H1 (cell line): ENCODE measurements at regions not wholly inside any gene's neighbourhood (a gene's known extent, or its start where the extent isn't known, plus 50 kb on each side); places are given as distances from the start of the nearest gene placed in this dataset.

ENCODE experiments used
- CBX5 ChIP-seq: fragments of 300-800, 300-1000 bp; sonication (generic); IDR thresholded peaks from 2 replicates; pipeline ENCODE4 v1.7.1; 2016; ENCODE audit warnings: antibody characterized with exemption, low read length, low read depth
- CHD1 ChIP-seq: IDR thresholded peaks from 2 replicates; pipeline ENCODE4 v1.6.1; 2012; ENCODE audit warnings: low read depth, low read length, improper control_type of control experiment
- GABPA ChIP-seq: IDR thresholded peaks from 2 replicates; pipeline ENCODE4 v1.6.1; 2011; ENCODE audit warnings: mild to moderate bottlenecking, low read length, moderate library complexity, borderline replicate concordance; ENCODE audit not compliant: insufficient read depth
- RBBP5 ChIP-seq: IDR thresholded peaks from 2 replicates; pipeline ENCODE4 v1.7.1; 2012; ENCODE audit warnings: low read depth, mild to moderate bottlenecking, inconsistent platforms, low read length, moderate library complexity, borderline replicate concordance
- TF ChIP-seq, protein P1 (sequence below): IDR thresholded peaks from 2 replicates; pipeline ENCODE4 v1.6.1; 2012; ENCODE audit warnings: inconsistent platforms

- TF ChIP-seq RBBP5 (no peak), CHD1 (no peak), CBX5 (no peak), GABPA (no peak)
- TF ChIP-seq, protein P1, sequence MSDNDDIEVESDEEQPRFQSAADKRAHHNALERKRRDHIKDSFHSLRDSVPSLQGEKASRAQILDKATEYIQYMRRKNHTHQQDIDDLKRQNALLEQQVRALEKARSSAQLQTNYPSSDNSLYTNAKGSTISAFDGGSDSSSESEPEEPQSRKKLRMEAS = no peak
These were observed 156.5 kb upstream of the PJA1 start (continued) for GRCh38 chrX:69321789-69322188.
